Naive thymus-derived CD8-positive, alpha-beta T cell (primary cell): ENCODE measurements at regions not wholly inside any gene's neighbourhood (a gene's known extent, or its start where the extent isn't known, plus 50 kb on each side); places are given as distances from the start of the nearest gene placed in this dataset.

ENCODE experiments used
- ATAC-seq, 2 donors: fragments of 150-1000 bp; cut with Tn5 transposase in 1 of 2; sonication (Bioruptor Pico), chemical (Tn5 transposase) in 1 of 2; 1 replicate in 1 of 2; 2 replicates in 1 of 2; pipeline ENCODE4 v1.10.0; 2021; ENCODE audit warnings: mild to moderate bottlenecking in 2 of 2, moderate library complexity in 2 of 2
- POLR2A ChIA-PET: fragments of 350-600 bp; sonication (Branson Sonifier 250); formaldehyde crosslinking; loops from one replicate; lab custom pipeline; 2021; ENCODE audit warnings: antibody characterized with exemption; lab: Charles Lee
- DNase-seq, 10 donors: peaks; one replicate each; pipeline versions ENCODE4 v3.0.0 to v3.0.0-alpha.2; 2020 to 2022
- H3K27ac Mint-ChIP-seq, 10 donors: one replicate each; pipeline ENCODE4 v1.8.0; 2020 to 2022; ENCODE audit warnings: mild to moderate bottlenecking in 10 of 10, mixed read lengths in 10 of 10, moderate library complexity in 4 of 10, inconsistent platforms in 1 of 10
- H3K27me3 Mint-ChIP-seq, 5 donors: one replicate each; pipeline ENCODE4 v1.8.0; 2021 to 2022; ENCODE audit warnings: mixed read lengths in 5 of 5
- H3K36me3 Mint-ChIP-seq, 3 donors: one replicate each; pipeline ENCODE4 v1.8.0; 2020 to 2022; ENCODE audit warnings: mixed read lengths in 3 of 3, mild to moderate bottlenecking in 2 of 3, inconsistent platforms in 1 of 3
- H3K4me1 Mint-ChIP-seq, 4 donors: one replicate each; pipeline ENCODE4 v1.8.0; 2021 to 2022; ENCODE audit warnings: mixed read lengths in 4 of 4
- H3K4me3 Mint-ChIP-seq, 10 donors: one replicate each; pipeline ENCODE4 v1.8.0; 2020 to 2022; ENCODE audit warnings: mild to moderate bottlenecking in 10 of 10, mixed read lengths in 10 of 10, moderate library complexity in 6 of 10, inconsistent platforms in 1 of 10
- H3K9me3 Mint-ChIP-seq, 9 donors: one replicate each; pipeline ENCODE4 v1.8.0; 2020 to 2022; ENCODE audit warnings: mixed read lengths in 9 of 9, mild to moderate bottlenecking in 3 of 9, inconsistent platforms in 1 of 9, moderate library complexity in 1 of 9

DNA sequence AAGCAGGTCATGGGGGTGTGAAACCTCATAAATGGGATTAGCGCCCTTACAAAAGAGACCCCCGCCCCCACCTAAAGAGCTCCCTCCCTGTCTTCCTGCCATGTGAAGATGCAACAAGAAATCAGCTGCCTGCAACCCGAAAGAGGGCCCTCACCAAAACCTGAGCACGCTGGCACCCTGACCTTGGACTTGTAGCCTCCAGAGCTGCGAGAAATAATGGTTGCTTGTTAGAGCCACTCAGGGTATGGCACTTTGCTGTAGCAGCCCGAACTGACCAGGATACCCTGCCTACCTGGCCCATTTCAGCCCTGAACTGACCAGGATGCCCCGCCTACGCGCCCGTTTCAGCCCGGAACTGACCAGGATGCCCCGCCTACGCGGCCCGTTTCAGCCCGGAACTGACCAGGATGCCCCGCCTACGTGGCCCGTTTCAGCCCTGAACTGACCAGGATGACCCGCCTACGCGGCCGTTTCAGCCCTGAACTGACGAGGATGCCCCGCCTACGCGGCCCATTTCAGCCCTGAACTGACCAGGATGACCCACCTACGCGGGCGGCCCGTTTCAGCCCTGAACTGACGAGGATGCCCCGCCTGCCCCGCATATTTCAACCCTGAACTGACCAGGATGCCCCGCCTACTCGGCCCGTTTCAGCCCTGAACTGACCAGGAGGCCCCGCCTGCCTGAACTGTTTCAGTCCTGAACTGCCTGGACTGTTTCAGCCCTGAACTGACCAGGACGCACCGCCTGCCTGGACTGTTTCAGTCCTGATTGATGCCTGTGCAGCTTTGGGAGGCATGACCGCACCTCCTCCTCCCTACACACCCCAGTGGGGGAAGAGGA, 120.0 kb downstream of the UQCRFS1 start:
- H3K4me1 Mint-ChIP-seq = no peaks in the 10 kb centered on the region
- POLR2A ChIA-PET = no interaction called here
- H3K27me3 Mint-ChIP-seq = peaks cover 0 to 2% (median 0%) of the 10 kb centered on the region in 5 donors
- no peaks in the 10 kb centered on the region for H3K36me3 Mint-ChIP-seq
- no peak overlapping the region for H3K27ac Mint-ChIP-seq
- ATAC-seq (no peak), DNase-seq (no peak)
- no peak overlapping the region for H3K4me3 Mint-ChIP-seq
- peaks cover 0 to 4% (median 0%) of the 10 kb centered on the region in 9 donors for H3K9me3 Mint-ChIP-seq

DNA sequence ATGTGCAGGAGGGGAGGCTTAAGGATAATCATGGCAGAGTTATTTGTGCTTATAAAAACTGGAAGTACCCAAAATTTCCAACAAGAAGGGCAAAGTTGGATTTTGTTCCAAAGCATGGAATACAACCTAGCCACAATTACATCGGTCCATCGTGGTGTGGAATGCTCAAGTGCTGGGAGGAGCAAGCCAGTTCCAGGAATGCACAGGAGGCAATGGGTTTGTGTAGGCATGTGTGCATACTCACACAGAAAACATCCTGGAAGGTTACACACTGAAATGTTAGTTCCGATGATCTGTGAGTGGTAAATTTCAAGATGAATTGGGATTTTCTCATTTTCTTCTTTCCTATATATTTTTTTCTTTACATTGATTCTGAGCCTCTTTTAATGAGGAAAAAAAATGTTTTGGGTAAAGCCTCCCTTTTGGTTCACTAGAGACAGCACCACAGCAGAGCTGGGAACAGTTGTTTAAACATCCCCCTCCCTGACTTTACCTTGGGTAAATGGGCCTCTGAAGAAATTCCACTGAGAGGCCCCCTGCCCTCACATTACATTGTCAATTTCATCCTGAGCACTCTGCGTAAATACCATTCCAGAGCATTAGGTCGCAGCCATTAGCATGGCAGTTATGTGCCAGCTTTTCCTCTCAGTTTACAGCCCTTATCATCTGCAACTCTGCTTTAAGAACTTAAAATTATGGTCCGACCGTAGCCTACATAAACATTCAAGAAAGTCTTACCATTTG, 122.0 kb downstream of the UQCRFS1 start:
- no peaks in the 10 kb centered on the region for H3K4me1 Mint-ChIP-seq
- H3K4me3 Mint-ChIP-seq = no peak overlapping the region
- peaks cover 0 to 2% (median 0%) of the 10 kb centered on the region in 9 donors for H3K9me3 Mint-ChIP-seq
- no peak for ATAC-seq
- POLR2A ChIA-PET = no interaction called here
- H3K36me3 Mint-ChIP-seq = no peaks in the 10 kb centered on the region
- H3K27ac Mint-ChIP-seq = no peak overlapping the region
- no peak for DNase-seq
- peaks cover 0 to 4% (median 0%) of the 10 kb centered on the region in 5 donors for H3K27me3 Mint-ChIP-seq

DNA sequence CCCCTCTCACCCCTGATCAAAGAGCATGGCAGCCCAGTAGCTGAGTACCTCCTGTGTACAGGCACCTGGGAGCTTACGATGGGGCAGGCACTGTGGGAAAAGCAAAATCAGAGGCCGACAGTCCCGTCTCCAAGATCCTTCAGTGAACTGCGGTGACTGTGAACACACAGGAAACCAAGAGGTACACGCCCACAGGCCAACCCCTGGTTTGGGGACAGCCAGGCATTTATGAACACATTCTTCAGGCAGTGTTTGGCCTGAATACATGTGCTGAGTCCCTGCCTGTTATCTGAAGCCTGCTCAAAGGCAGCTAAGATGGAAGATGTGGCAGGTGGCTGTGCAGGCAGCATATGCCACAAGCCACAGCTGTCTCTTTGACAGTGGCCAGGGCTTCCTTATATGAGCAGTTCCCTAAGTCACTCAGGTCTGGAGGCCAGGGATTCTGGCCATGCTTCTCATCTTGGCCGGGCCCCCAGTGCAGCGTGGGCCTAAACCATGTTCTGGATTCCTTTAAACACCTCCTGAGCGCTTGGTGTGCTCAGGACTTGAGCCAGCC, 123.6 kb downstream of the UQCRFS1 start:
- no peaks in the 10 kb centered on the region for H3K36me3 Mint-ChIP-seq
- ATAC-seq = no peak
- no peak overlapping the region for H3K4me3 Mint-ChIP-seq
- no peak for DNase-seq
- H3K4me1 Mint-ChIP-seq = peaks cover 0 to 7% (median 0%) of the 10 kb centered on the region in 4 donors
- peaks cover 0 to under 1% (median 0%) of the 10 kb centered on the region in 9 donors for H3K9me3 Mint-ChIP-seq
- peaks cover 3 to 14% (median 4%) of the 10 kb centered on the region in 5 donors for H3K27me3 Mint-ChIP-seq
- H3K27ac Mint-ChIP-seq = no peak overlapping the region
- POLR2A ChIA-PET = no interaction called here

- no peak for DNase-seq
- Mint-ChIP-seq H3K4me1 (peaks cover 0 to 9% (median 0%) of the 10 kb centered on the region in 4 donors), H3K36me3 (no peaks in the 10 kb centered on the region), H3K27me3 (peaks cover 4 to 20% (median 10%) of the 10 kb centered on the region in 5 donors), H3K27ac (no peak overlapping the region), H3K9me3 (no peaks in the 10 kb centered on the region), H3K4me3 (no peak overlapping the region)
- no peak for ATAC-seq
- POLR2A ChIA-PET = no interaction called here
Observed at GRCh38 chr19:29088761-29089160, 124.2 kb downstream of the UQCRFS1 start.

DNA sequence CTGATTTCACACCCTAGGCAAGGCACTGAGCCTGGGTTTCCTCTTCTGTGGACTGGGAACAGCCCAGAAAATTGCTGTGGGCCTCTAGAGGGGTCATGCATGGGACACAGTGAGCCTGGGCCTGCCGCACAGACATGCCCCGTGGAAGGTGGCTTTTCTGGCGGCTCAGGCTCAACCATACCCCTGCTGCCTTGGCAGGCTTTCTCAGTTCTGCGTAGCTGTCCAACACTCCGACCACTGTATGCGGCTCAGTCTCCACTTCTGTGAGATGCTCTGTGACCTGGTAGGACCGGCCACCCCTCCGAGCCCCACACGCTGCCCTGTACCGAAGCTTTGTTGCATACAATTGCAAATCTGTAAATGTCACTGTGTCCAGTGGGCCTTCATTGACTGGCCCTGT, 126.3 kb downstream of the UQCRFS1 start:
- Mint-ChIP-seq H3K4me3 (no peak overlapping the region), H3K9me3 (no peaks in the 10 kb centered on the region), H3K36me3 (no peaks in the 10 kb centered on the region), H3K27ac (no peak overlapping the region), H3K4me1 (peaks cover 0 to 9% (median 0%) of the 10 kb centered on the region in 4 donors), H3K27me3 (peaks cover 4 to 21% (median 11%) of the 10 kb centered on the region in 5 donors)
- DNase-seq = no peak
- POLR2A ChIA-PET = no interaction called here
- no peak for ATAC-seq

- ATAC-seq (no peak), DNase-seq (no peak)
- H3K27ac Mint-ChIP-seq = no peak overlapping the region
- no peak overlapping the region for H3K4me3 Mint-ChIP-seq
- H3K4me1 Mint-ChIP-seq = peaks cover 0 to 9% (median 0%) of the 10 kb centered on the region in 4 donors
- no peaks in the 10 kb centered on the region for H3K9me3 Mint-ChIP-seq
- H3K36me3 Mint-ChIP-seq = no peaks in the 10 kb centered on the region
- POLR2A ChIA-PET = no interaction called here
- H3K27me3 Mint-ChIP-seq = peaks cover 4 to 21% (median 13%) of the 10 kb centered on the region in 5 donors
Observed at GRCh38 chr19:29086182-29086581, 126.8 kb downstream of the UQCRFS1 start.

DNA sequence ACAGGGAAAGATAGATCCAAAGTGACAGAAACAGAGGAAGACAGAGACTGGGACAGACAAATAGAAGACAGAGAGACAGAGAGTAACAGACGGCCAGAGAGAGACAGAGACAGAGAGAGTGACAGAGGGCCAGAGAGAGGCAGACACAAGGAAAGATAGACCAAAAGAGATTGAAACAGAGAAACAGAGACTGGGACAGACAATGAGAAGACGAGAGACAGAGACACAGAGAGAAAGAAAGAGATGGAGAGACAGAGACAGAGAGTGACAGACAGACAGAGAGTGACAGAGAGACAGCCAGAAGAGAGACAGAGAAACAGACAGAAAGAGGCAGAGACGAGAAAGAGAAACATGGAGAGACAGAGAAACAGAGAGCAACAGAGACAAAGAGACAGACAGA, 127.3 kb downstream of the UQCRFS1 start:
- Mint-ChIP-seq H3K36me3 (no peaks in the 10 kb centered on the region), H3K27ac (peak overlapping the region in 1 of 10 donors; percentile 2), H3K27me3 (peaks cover 4 to 24% (median 15%) of the 10 kb centered on the region in 5 donors), H3K9me3 (no peaks in the 10 kb centered on the region), H3K4me1 (peaks cover 0 to 9% (median 0%) of the 10 kb centered on the region in 4 donors), H3K4me3 (no peak overlapping the region)
- POLR2A ChIA-PET = no interaction called here
- ATAC-seq (no peak), DNase-seq (no peak)

- Mint-ChIP-seq H3K27ac (no peak overlapping the region), H3K9me3 (no peaks in the 10 kb centered on the region), H3K27me3 (peaks cover 4 to 24% (median 15%) of the 10 kb centered on the region in 5 donors), H3K36me3 (no peaks in the 10 kb centered on the region), H3K4me1 (peaks cover 0 to 9% (median 0%) of the 10 kb centered on the region in 4 donors), H3K4me3 (no peak overlapping the region)
- POLR2A ChIA-PET = no interaction called here
- DNase-seq = no peak
- ATAC-seq = no peak
Observed at GRCh38 chr19:29085206-29085605, 127.7 kb downstream of the UQCRFS1 start.

DNA sequence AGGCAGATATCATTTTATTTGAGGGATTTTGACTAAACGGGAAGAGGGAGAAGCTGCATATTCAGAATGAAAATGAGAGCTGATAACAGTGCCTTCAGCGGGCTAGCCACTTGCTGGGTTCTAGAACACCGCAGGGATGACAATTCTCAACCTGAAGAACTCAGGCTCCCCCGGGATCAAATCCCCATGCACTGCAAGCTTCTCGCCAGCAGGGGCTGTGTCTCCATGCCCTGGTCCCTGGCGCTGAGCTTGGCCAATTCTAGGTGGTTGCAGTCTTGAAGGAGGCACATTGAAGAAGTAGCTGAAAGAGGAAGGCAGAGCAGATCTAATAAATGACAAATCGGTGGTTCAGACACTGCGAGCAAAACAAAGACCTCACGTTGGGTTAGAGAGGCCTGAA, 128.7 kb downstream of the UQCRFS1 start:
- Mint-ChIP-seq H3K36me3 (no peaks in the 10 kb centered on the region), H3K4me3 (no peak overlapping the region), H3K9me3 (no peaks in the 10 kb centered on the region), H3K27ac (peak overlapping the region in 1 of 10 donors; percentile 66), H3K4me1 (peaks cover 0 to 9% (median 0%) of the 10 kb centered on the region in 4 donors), H3K27me3 (peaks cover 4 to 24% (median 16%) of the 10 kb centered on the region in 5 donors)
- POLR2A ChIA-PET = no interaction called here
- DNase-seq (no peak), ATAC-seq (no peak)

DNA sequence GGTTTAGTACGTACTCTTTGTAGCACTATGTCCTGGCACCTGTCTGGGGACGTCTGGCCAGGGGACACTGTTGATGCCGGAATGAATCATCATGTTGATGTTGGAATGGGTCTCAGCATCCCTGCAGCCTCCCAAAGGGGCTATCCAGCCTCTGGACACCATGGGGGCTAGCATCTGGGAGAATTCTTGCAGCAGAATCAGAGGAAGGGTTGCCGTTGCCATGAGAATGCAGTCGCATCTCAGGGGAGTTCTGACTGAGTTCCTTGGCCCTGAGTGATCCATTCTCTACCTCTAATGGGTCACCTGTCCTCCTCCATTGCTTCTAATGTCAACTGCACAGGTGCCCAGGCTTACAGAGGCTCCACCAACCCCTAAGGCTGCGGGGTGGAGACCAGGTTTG, 129.1 kb downstream of the UQCRFS1 start:
- H3K36me3 Mint-ChIP-seq = no peaks in the 10 kb centered on the region
- POLR2A ChIA-PET = no interaction called here
- peaks cover 0 to 9% (median 0%) of the 10 kb centered on the region in 4 donors for H3K4me1 Mint-ChIP-seq
- no peak overlapping the region for H3K4me3 Mint-ChIP-seq
- H3K9me3 Mint-ChIP-seq = no peaks in the 10 kb centered on the region
- peaks cover 4 to 24% (median 16%) of the 10 kb centered on the region in 5 donors for H3K27me3 Mint-ChIP-seq
- DNase-seq (no peak), ATAC-seq (no peak)
- no peak overlapping the region for H3K27ac Mint-ChIP-seq

- Mint-ChIP-seq H3K9me3 (no peaks in the 10 kb centered on the region), H3K4me3 (no peak overlapping the region), H3K36me3 (no peaks in the 10 kb centered on the region), H3K27me3 (peaks cover 2 to 14% (median 7%) of the 10 kb centered on the region in 5 donors), H3K4me1 (peaks cover 0 to 3% (median 0%) of the 10 kb centered on the region in 4 donors), H3K27ac (no peak overlapping the region)
- ATAC-seq = no peak
- POLR2A ChIA-PET = no interaction called here
- no peak for DNase-seq
Observed at GRCh38 chr19:29079356-29080032, 133.5 kb downstream of the UQCRFS1 start.

DNA sequence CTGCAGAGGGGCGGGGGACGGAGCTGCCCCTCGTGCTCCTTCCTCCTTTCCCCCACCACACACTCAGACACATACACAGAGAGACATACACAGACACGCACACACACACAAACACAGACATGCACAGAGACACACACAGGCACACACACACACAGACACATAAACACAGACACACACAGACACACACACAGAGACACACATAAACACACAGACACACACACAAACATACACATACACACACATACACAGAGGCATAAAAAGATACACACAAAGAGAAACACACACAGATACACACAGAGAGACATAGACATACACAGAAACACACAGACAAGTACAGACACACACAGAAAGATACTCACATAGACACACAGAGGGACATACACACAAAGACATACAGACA, 136.0 kb downstream of the UQCRFS1 start:
- H3K27me3 Mint-ChIP-seq = peaks cover 0 to 6% (median 2%) of the 10 kb centered on the region in 5 donors
- no peak for ATAC-seq
- H3K36me3 Mint-ChIP-seq = no peaks in the 10 kb centered on the region
- no peaks in the 10 kb centered on the region for H3K9me3 Mint-ChIP-seq
- no peak for DNase-seq
- POLR2A ChIA-PET = no interaction called here
- no peaks in the 10 kb centered on the region for H3K4me1 Mint-ChIP-seq
- H3K27ac Mint-ChIP-seq = no peak overlapping the region
- no peak overlapping the region for H3K4me3 Mint-ChIP-seq
